Ishikawa (cell line): ENCODE measurements at regions not wholly inside any gene's neighbourhood (a gene's known extent, or its start where the extent isn't known, plus 50 kb on each side); places are given as distances from the start of the nearest gene placed in this dataset.

Experiments used
- CEBPB ChIP-seq: IDR thresholded peaks from 2 replicates; pipeline ENCODE4 v1.6.1; 2012
- CREB1 ChIP-seq: IDR thresholded peaks from 2 replicates; pipeline ENCODE4 v1.6.1; 2012; ENCODE audit warnings: low read depth
- EGR1 ChIP-seq: IDR thresholded peaks from 2 replicates; pipeline ENCODE4 v1.6.1; 2012
- EP300 ChIP-seq: IDR thresholded peaks from 2 replicates; pipeline ENCODE4 v1.6.1; 2012; ENCODE audit warnings: borderline replicate concordance
- FOXM1 ChIP-seq: IDR thresholded peaks from 2 replicates; pipeline ENCODE4 v1.6.1; 2012; ENCODE audit warnings: low read depth, borderline replicate concordance
- NFIC ChIP-seq: IDR thresholded peaks from 2 replicates; pipeline ENCODE4 v1.6.1; 2012
- RAD21 ChIP-seq: IDR thresholded peaks from 2 replicates; pipeline ENCODE4 v1.6.1; 2012; ENCODE audit warnings: low read depth
- TAF1 ChIP-seq: IDR thresholded peaks from 2 replicates; pipeline ENCODE4 v1.6.1; 2012; ENCODE audit warnings: low read depth, mild to moderate bottlenecking
- TCF12 ChIP-seq: IDR thresholded peaks from 2 replicates; pipeline ENCODE4 v1.6.1; 2012; ENCODE audit warnings: low read depth
- TEAD4 ChIP-seq: IDR thresholded peaks from 2 replicates; pipeline ENCODE4 v1.6.1; 2012
- YY1 ChIP-seq: IDR thresholded peaks from 2 replicates; pipeline ENCODE4 v1.6.1; 2012; ENCODE audit warnings: low read depth
- ZBTB7A ChIP-seq: IDR thresholded peaks from 2 replicates; pipeline ENCODE4 v1.6.1; 2012; ENCODE audit warnings: low read depth
- TF ChIP-seq, protein P1 (sequence below): IDR thresholded peaks from 2 replicates; pipeline ENCODE4 v1.6.1; 2012
- TF ChIP-seq, protein P2 (sequence below): IDR thresholded peaks from 2 replicates; pipeline ENCODE4 v1.6.1; 2012; ENCODE audit warnings: low read depth, mild to moderate bottlenecking
- TF ChIP-seq, protein P3 (sequence below): IDR thresholded peaks from 2 replicates; pipeline ENCODE4 v1.6.1; 2012

DNA sequence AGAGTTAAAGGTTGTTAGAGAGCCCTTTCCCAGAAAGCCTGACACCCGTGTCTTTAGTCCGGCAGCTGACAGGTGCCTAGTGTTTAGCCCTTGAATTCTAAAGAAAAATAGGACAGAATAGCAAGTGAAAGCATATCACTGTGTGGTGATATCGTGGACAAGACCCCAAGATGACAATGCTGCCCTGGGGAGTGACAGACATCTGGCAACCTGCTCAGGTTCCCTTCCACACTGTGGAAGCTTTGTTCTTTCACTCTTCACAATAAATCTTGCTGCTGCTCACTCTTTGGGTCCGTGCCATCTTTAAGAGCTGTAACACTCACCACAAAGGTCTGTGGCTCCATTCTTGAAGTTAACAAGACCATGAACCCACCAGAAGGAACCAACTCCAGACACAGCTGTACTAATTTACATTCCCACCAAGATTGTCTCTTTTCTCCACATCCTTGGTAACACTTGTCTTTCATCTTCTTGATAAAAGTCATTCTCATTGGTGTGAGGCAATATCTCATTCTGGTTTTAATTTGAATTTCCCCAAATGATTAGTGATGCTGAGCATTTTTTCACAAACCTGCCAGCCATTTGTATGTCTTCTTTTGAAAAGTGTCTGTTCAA lies 107.6 kb upstream of the SGIP1 start:
- TF ChIP-seq NFIC (no peak), EGR1 (no peak), CREB1 (no peak), EP300 (no peak), FOXM1 (no peak), TAF1 (no peak), YY1 (no peak), TCF12 (no peak), CEBPB (no peak), TEAD4 (no peak), RAD21 (no peak), ZBTB7A (no peak)
- TF ChIP-seq, protein P1, sequence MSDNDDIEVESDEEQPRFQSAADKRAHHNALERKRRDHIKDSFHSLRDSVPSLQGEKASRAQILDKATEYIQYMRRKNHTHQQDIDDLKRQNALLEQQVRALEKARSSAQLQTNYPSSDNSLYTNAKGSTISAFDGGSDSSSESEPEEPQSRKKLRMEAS, result no peak
- TF ChIP-seq, protein P2, sequence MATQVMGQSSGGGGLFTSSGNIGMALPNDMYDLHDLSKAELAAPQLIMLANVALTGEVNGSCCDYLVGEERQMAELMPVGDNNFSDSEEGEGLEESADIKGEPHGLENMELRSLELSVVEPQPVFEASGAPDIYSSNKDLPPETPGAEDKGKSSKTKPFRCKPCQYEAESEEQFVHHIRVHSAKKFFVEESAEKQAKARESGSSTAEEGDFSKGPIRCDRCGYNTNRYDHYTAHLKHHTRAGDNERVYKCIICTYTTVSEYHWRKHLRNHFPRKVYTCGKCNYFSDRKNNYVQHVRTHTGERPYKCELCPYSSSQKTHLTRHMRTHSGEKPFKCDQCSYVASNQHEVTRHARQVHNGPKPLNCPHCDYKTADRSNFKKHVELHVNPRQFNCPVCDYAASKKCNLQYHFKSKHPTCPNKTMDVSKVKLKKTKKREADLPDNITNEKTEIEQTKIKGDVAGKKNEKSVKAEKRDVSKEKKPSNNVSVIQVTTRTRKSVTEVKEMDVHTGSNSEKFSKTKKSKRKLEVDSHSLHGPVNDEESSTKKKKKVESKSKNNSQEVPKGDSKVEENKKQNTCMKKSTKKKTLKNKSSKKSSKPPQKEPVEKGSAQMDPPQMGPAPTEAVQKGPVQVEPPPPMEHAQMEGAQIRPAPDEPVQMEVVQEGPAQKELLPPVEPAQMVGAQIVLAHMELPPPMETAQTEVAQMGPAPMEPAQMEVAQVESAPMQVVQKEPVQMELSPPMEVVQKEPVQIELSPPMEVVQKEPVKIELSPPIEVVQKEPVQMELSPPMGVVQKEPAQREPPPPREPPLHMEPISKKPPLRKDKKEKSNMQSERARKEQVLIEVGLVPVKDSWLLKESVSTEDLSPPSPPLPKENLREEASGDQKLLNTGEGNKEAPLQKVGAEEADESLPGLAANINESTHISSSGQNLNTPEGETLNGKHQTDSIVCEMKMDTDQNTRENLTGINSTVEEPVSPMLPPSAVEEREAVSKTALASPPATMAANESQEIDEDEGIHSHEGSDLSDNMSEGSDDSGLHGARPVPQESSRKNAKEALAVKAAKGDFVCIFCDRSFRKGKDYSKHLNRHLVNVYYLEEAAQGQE, result no peak
- TF ChIP-seq, protein P3, sequence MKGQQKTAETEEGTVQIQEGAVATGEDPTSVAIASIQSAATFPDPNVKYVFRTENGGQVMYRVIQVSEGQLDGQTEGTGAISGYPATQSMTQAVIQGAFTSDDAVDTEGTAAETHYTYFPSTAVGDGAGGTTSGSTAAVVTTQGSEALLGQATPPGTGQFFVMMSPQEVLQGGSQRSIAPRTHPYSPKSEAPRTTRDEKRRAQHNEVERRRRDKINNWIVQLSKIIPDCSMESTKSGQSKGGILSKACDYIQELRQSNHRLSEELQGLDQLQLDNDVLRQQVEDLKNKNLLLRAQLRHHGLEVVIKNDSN, result no peak

DNA sequence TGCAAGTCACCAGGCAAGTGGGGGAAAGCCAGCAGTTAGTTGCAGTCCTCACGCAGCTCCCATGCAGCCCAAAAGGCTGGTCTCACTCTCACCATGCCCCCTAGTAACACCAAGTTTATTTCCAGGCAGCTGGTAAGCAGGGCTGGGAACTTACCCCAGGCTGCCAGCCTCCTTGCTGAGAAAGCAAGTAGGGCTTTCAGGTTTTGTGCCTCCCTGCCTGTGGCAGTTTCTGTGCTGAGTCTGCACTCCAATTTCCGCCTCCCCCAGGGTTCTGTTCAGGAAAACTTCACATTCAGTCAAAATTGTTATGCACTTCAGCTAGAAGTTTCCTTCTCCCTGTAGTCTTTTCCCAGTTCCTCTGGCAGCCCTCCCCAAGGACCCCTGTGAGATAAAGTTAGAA lies 102.0 kb upstream of the SGIP1 start:
- TF ChIP-seq EGR1 (no peak), FOXM1 (no peak), NFIC (no peak)

DNA sequence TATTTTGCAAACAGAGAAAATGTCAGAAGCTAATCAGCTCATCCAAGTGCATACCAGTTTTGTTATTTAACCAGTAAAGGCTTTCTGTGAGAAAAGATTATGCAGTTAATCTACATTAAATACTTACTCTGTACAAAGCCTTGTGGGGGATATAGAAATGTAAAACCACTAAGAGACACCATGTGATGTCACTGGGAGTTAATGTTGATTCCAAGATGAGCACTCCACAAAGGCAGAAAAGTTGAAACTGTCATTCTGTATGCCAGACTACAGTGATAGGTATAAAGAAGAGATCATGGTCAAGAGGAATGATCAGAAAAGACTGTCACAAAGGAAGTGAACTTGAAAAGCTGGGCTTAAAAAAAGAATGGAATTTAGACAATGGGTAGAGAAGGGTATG lies 100.3 kb upstream of the SGIP1 start:
- TF ChIP-seq, protein P2, result no peak
- TF ChIP-seq TAF1, result no peak
- no peak for TF ChIP-seq TEAD4
- TF ChIP-seq CEBPB, result no peak
- TF ChIP-seq NFIC, result no peak
- TF ChIP-seq ZBTB7A, result no peak
- no peak for TF ChIP-seq FOXM1
- TF ChIP-seq EGR1, result no peak
- TF ChIP-seq, protein P3, result no peak
- no peak for TF ChIP-seq CREB1
- TF ChIP-seq EP300, result no peak
- TF ChIP-seq YY1, result no peak
- no peak for TF ChIP-seq RAD21
- no peak for TF ChIP-seq TCF12
- TF ChIP-seq, protein P1, result no peak

DNA sequence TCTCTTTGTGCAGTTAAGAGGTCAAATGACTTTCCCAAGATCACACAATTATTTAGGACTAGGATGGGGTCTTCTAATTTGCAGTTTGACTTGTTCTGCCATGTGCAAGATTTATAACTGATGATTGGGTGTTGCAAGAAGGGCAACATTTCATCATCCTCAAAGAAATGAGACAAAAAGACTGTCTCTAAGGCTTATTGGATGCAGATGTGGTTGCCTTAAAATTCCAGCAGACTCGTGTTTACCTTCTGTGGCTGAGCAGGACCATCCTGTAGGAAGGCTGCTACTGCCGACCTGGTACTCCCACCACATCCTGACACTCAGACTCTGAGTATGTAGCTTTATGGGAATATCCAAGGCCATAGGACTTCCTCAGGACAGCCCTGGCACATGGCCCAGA lies 99.9 kb upstream of the SGIP1 start:
- TF ChIP-seq, protein P1, result no peak
- TF ChIP-seq, protein P2, result no peak
- no peak for TF ChIP-seq FOXM1
- no peak for TF ChIP-seq CREB1
- no peak for TF ChIP-seq TAF1
- TF ChIP-seq, protein P3, result no peak
- TF ChIP-seq EP300, result no peak
- no peak for TF ChIP-seq NFIC
- no peak for TF ChIP-seq CEBPB
- TF ChIP-seq TEAD4, result no peak
- TF ChIP-seq TCF12, result no peak
- no peak for TF ChIP-seq YY1
- no peak for TF ChIP-seq EGR1
- no peak for TF ChIP-seq RAD21
- no peak for TF ChIP-seq ZBTB7A
